Ovary (tissue), 7 donors: ENCODE measurements at regions not wholly inside any gene's neighbourhood (a gene's known extent, or its start where the extent isn't known, plus 50 kb on each side); places are given as distances from the start of the nearest gene placed in this dataset.
"Not testable (repeated sequence)": the region's sequence is repeated elsewhere in the genome, so short reads cannot be mapped to it uniquely, and the experiment has no call there.

Source experiments
- DNase-seq, 5 donors: peaks; one replicate each; pipeline ENCODE4 v3.0.0-alpha.2; 2019 to 2020
- H3K27ac ChIP-seq, 2 donors: fragments of 200-600 bp; one replicate each; pipeline versions ENCODE4 v1.5.1 to v1.8.0; 2019 to 2022
- H3K27me3 ChIP-seq: fragments of 200-600 bp; one replicate; pipeline ENCODE4 v1.8.0; 2022
- H3K36me3 ChIP-seq: fragments of 200-600 bp; sonication (generic); one replicate; pipeline ENCODE4 v1.5.1; 2019
- H3K4me1 ChIP-seq: one replicate; pipeline ENCODE4 v1.8.1; 2013; ENCODE audit warnings: mild to moderate bottlenecking, moderate library complexity; ENCODE audit not compliant: insufficient read depth
- H3K4me3 ChIP-seq: fragments of 200-600 bp; sonication (generic); one replicate; pipeline ENCODE4 v1.5.1; 2017
- H3K9me3 ChIP-seq, 2 donors: fragments of 200-600 bp in 1 of 2; sonication (generic) in 1 of 2; one replicate each; pipeline versions ENCODE4 v1.5.1 to v1.8.1; 2013 to 2019; ENCODE audit warnings: mild to moderate bottlenecking in 1 of 2, moderate library complexity in 1 of 2
- EP300 ChIP-seq: sonication (generic); formaldehyde crosslinking; IDR thresholded peaks from one replicate; pipeline ENCODE4 v1.6.1; 2017; ENCODE audit warnings: antibody characterized with exemption
- POLR2A ChIP-seq: fragments of 450-650 bp; IDR thresholded peaks from one replicate; pipeline ENCODE4 v1.6.1; 2017; ENCODE audit warnings: antibody characterized with exemption, mild to moderate bottlenecking, moderate library complexity
- WGBS, 3 donors: extraction: QIAGEN DNeasy Blood & Tissue Kit in 1 of 3; methylation state at CpG; one replicate each; pipeline versions ENCODE4 v1.1.5 to v1.1.7; 2013 to 2017; 5-methylcytosine and 5-hydroxymethylcytosine counted together
- intact Hi-C, 4 donors: fragments of 100-400 bp; cut with DNase I; formaldehyde crosslinking; loops; one replicate each; pipeline versions ENCODE4 v1.11.0 to v1.15.1; 2022 to 2023
- TF ChIP-seq, protein P1 (sequence below), 3 donors: fragments of 450-650 bp in 2 of 3; fragments of 200-600 bp in 1 of 3; IDR thresholded peaks; one replicate each; pipeline versions ENCODE4 v1.5.1 to v1.8.0; 2016 to 2022; ENCODE audit warnings: antibody characterized with exemption in 3 of 3, mild to moderate bottlenecking in 1 of 3
- donor health status: DM: no; HTN: no; CAD: no; lungs with moderate emphysema.
- donor health status: DM: no; HTN: no; CAD: no.
- donor health status: Bipolar disorder and iron deficiency.
- donor health status: DM: no; HTN: no; CAD: no.
- donor health status: DM: yes; HTN: yes; CAD: no.

- Histone ChIP-seq H3K4me1 (no peaks in the 10 kb centered on the region), H3K4me3 (no peak overlapping the region), H3K36me3 (no peaks in the 10 kb centered on the region), H3K27me3 (no peaks in the 10 kb centered on the region), H3K9me3 (no peaks in the 10 kb centered on the region), H3K27ac (no peak overlapping the region)
- no peak for TF ChIP-seq POLR2A
- WGBS, 3 donors = 34 to 76% (median 50%) methylated on average over 1 of the region's 1 CpG
- intact Hi-C loops = no loop called here
- DNase-seq = no peak
Observed at GRCh38 chr15:19984101-19984500, 557.5 kb downstream of the GOLGA6L6 start.

DNA sequence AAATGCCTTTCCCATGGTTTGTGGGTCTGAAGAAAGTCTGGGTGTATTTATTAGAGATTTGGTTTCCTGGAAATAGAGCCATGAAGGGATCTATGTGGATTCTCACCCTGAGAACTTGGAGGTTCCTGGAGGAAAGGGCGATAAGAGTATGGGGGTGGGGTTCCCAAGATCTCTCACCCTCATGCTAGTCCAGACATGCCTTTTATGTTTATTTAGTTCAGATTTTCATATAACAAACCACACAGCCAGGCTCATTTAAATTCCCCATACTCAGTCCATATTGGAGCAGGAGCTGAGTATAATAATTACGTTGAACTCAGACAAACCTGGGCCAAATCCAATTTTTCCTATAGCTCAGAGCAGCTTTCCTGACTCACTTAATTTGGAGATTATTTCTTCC, 566.6 kb downstream of the GOLGA6L6 start:
- Histone ChIP-seq H3K4me1 (no peaks in the 10 kb centered on the region), H3K27ac (no peak overlapping the region), H3K36me3 (no peaks in the 10 kb centered on the region), H3K4me3 (no peak overlapping the region), H3K9me3 (no peaks in the 10 kb centered on the region), H3K27me3 (no peaks in the 10 kb centered on the region)
- intact Hi-C loops = no loop called here
- no peak for DNase-seq
- 59 to 78% (median 62%) methylated on average over 2 of the region's 2 CpGs for WGBS, 3 donors
- no peak for TF ChIP-seq EP300
- TF ChIP-seq, protein P1, sequence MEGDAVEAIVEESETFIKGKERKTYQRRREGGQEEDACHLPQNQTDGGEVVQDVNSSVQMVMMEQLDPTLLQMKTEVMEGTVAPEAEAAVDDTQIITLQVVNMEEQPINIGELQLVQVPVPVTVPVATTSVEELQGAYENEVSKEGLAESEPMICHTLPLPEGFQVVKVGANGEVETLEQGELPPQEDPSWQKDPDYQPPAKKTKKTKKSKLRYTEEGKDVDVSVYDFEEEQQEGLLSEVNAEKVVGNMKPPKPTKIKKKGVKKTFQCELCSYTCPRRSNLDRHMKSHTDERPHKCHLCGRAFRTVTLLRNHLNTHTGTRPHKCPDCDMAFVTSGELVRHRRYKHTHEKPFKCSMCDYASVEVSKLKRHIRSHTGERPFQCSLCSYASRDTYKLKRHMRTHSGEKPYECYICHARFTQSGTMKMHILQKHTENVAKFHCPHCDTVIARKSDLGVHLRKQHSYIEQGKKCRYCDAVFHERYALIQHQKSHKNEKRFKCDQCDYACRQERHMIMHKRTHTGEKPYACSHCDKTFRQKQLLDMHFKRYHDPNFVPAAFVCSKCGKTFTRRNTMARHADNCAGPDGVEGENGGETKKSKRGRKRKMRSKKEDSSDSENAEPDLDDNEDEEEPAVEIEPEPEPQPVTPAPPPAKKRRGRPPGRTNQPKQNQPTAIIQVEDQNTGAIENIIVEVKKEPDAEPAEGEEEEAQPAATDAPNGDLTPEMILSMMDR (IDR thresholded peaks at IDR 0.05) = no peak
- TF ChIP-seq POLR2A = no peak

DNA sequence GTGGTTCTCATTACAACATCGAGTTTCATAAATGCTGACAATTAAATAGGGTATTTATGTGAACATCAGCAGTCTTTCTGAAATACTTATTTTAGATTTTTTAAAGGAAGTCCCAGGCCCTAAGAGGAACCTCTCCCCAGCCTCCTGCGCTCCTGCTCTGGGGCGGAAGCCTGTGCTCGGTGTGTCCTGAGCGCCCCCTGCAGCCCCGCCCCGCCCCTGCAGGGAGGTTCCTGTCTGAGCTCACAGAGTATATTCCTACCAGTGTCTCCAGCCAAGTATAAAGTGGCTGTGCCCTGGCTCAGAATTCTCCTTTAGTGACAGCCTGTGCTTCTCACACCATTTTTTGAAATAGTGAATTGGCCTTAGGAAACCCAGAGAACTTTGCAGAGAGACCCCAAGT, 567.9 kb downstream of the GOLGA6L6 start:
- Histone ChIP-seq H3K27ac (no peak overlapping the region), H3K36me3 (no peaks in the 10 kb centered on the region), H3K9me3 (no peaks in the 10 kb centered on the region), H3K27me3 (no peaks in the 10 kb centered on the region), H3K4me1 (no peaks in the 10 kb centered on the region), H3K4me3 (no peak overlapping the region)
- no peak for DNase-seq
- no peak for TF ChIP-seq EP300
- WGBS, 3 donors = 15 to 32% (median 31%) methylated on average over 7 of the region's 7 CpGs
- intact Hi-C loops = no loop called here

GRCh38 chr15:19972582-19972981, 569.0 kb downstream of the GOLGA6L6 start:
- H3K9me3 ChIP-seq, intact Hi-C loops: not testable (repeated sequence)

GRCh38 chr15:19965574-19965973, 576.0 kb downstream of the GOLGA6L6 start:
- H3K36me3 ChIP-seq, DNase-seq, H3K4me1 ChIP-seq, H3K4me3 ChIP-seq, H3K27me3 ChIP-seq, intact Hi-C loops, H3K27ac ChIP-seq, H3K9me3 ChIP-seq: not testable (repeated sequence)

More at GRCh38 chr15:19972582-19972981, 569.0 kb downstream of the GOLGA6L6 start:
- not testable (repeated sequence) for DNase-seq, H3K4me1 ChIP-seq, H3K27me3 ChIP-seq, H3K4me3 ChIP-seq, H3K27ac ChIP-seq, H3K36me3 ChIP-seq
- 65 to 74% (median 73%) methylated on average over 4 of the region's 4 CpGs for WGBS, 3 donors

DNA sequence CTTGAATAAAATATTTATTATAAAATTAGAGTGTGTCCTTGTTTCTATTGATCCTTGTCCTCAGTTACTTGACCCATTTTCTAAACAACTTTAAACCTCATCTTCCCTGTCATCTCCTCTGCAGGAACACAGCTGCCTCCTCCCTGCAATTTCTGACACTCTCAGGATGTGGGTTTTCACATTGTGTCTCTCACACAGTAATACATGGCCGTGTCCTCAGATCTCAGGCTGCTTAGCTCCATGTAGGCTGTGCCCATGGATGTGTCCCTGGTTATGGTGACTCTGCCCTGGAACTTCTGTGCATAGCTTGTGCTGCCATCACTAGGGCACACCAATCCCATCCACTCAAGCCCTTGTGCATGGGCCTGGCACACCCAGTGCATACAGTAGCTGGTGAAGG, 577.1 kb downstream of the GOLGA6L6 start:
- DNase-seq, H3K4me1 ChIP-seq, H3K9me3 ChIP-seq, H3K36me3 ChIP-seq, H3K4me3 ChIP-seq, H3K27me3 ChIP-seq, H3K27ac ChIP-seq, intact Hi-C loops: not testable (repeated sequence)
- WGBS, 3 donors = 36 to 53% (median 50%) methylated on average over 1 of the region's 1 CpG

GRCh38 chr15:19956124-19956796, 585.3 kb downstream of the GOLGA6L6 start:
- no peak for DNase-seq
- Histone ChIP-seq H3K9me3 (no peaks in the 10 kb centered on the region), H3K27me3 (no peaks in the 10 kb centered on the region), H3K4me3 (no peak overlapping the region), H3K4me1 (no peaks in the 10 kb centered on the region), H3K27ac (no peak overlapping the region), H3K36me3 (no peaks in the 10 kb centered on the region)
- TF ChIP-seq POLR2A = no peak
- no peak for TF ChIP-seq EP300
- TF ChIP-seq, protein P1 (IDR thresholded peaks at IDR 0.05) = no peak
- WGBS, 3 donors = 62 to 82% (median 70%) methylated on average over 4 of the region's 4 CpGs
- intact Hi-C loops = no loop called here
